ENCODE measurements at regions not wholly inside any gene's neighbourhood (a gene's known extent, or its start where the extent isn't known, plus 50 kb on each side); places are given as distances from the start of the nearest gene placed in this dataset.
"Not testable (repeated sequence)": the region's sequence is repeated elsewhere in the genome, so short reads cannot be mapped to it uniquely, and the experiment has no call there.

- no peaks in the 10 kb centered on the region for H3K9me1 ChIP-seq (replicated peaks; ENCODE audit: control insufficient read depth, extremely low read depth, insufficient read depth, low read length)
- no peaks in the 10 kb centered on the region for H3K36me3 ChIP-seq (ENCODE audit: control insufficient read depth in 2 of 2, extremely low read depth in 1 of 2, insufficient read depth in 2 of 2, low read length in 2 of 2)
- no peak overlapping the region for H3K27ac ChIP-seq (ENCODE audit: insufficient read depth, low read depth, low read length)
- H3K27me3 ChIP-seq (ENCODE audit: control insufficient read depth in 2 of 2, insufficient read depth in 2 of 2, low read length in 2 of 2): no peaks in the 10 kb centered on the region
- ChIA-PET POLR2A (no interaction called here), CTCF (no interaction called here)
- H3K9ac ChIP-seq (replicated peaks; ENCODE audit: extremely low read depth, insufficient read depth, low read length): no peak overlapping the region
- no peak for DNase-seq (ENCODE audit: low read depth, low spot score)
- no peak overlapping the region for H3K4me2 ChIP-seq (ENCODE audit: insufficient read depth, low read length)
- TF ChIP-seq MAX (IDR thresholded peaks at IDR 0.05; ENCODE audit: insufficient read depth, insufficient read length): no peak
- TF ChIP-seq POLR2AphosphoS5 (IDR thresholded peaks at IDR 0.05; ENCODE audit: insufficient read depth, low read depth, low read length): no peak
- no peak for TF ChIP-seq CTCF (IDR thresholded peaks at IDR 0.05; ENCODE audit: extremely low read depth in 1 of 2, insufficient read depth in 1 of 2, low read depth in 1 of 2, low read length in 2 of 2)
- TF ChIP-seq MYC (IDR thresholded peaks at IDR 0.05; ENCODE audit: low read depth, low read length): no peak
- TF ChIP-seq GATA2 (IDR thresholded peaks at IDR 0.05; ENCODE audit: insufficient read depth, insufficient read length, low read depth, low read length): no peak
- no peak for TF ChIP-seq POLR2A (IDR thresholded peaks at IDR 0.05; ENCODE audit: low read depth, low read length)
- TF ChIP-seq FOS (IDR thresholded peaks at IDR 0.05; ENCODE audit: borderline replicate concordance, insufficient read depth, low read length): no peak
- TF ChIP-seq EZH2 (IDR thresholded peaks at IDR 0.05; ENCODE audit: borderline replicate concordance, low read depth, low read length, severe bottlenecking): no peak
- no peak for TF ChIP-seq JUN (IDR thresholded peaks at IDR 0.05; ENCODE audit: borderline replicate concordance, insufficient read depth, insufficient read length, low read depth)
- H3K4me1 ChIP-seq (ENCODE audit: control insufficient read depth, extremely low read depth, insufficient read depth, low read length): no peaks in the 10 kb centered on the region
- intact Hi-C loops (cut with micrococcal nuclease): no loop called here
- no peak overlapping the region for H3K4me3 ChIP-seq (replicated peaks in 1 of 3; ENCODE audit: insufficient read depth in 1 of 3, low read depth in 1 of 3, low read length in 3 of 3)
- BruUV-seq (replicated peaks): no TSS peak
- H3K9me3 ChIP-seq (replicated peaks; ENCODE audit: control insufficient read depth, insufficient read depth, low read length): no peaks in the 10 kb centered on the region
- no peak for FAIRE-seq
- H4K20me1 ChIP-seq (replicated peaks; ENCODE audit: control insufficient read depth, extremely low read depth, insufficient read depth, low read length): no peaks in the 10 kb centered on the region
- no peak overlapping the region for H2AFZ ChIP-seq (ENCODE audit: low read depth, low read length)
- H3K79me2 ChIP-seq (ENCODE audit: control insufficient read depth, insufficient read depth, low read length): no peaks in the 10 kb centered on the region
- dilution Hi-C loops (cut with MboI; ENCODE audit: extremely low pct_ligation_motif_present, low sequenced_read_pairs): no loop called here
Observed at GRCh38 chrX:3532581-3533085, 180.8 kb downstream of the PRKX start.

- not testable (repeated sequence) for FAIRE-seq
Observed at GRCh38 chrX:3531435-3531834, 182.0 kb downstream of the PRKX start.

More at GRCh38 chrX:3531435-3531834, 182.0 kb downstream of the PRKX start:
- POLR2A ChIA-PET; H3K4me1 ChIP-seq (ENCODE audit: control insufficient read depth, extremely low read depth, insufficient read depth, low read length); H3K4me3 ChIP-seq (replicated peaks in 1 of 3; ENCODE audit: insufficient read depth in 1 of 3, low read depth in 1 of 3, low read length in 3 of 3); BruUV-seq (replicated peaks); H3K79me2 ChIP-seq (ENCODE audit: control insufficient read depth, insufficient read depth, low read length); H3K9me1 ChIP-seq (replicated peaks; ENCODE audit: control insufficient read depth, extremely low read depth, insufficient read depth, low read length); intact Hi-C loops (cut with micrococcal nuclease); H3K9ac ChIP-seq (replicated peaks; ENCODE audit: extremely low read depth, insufficient read depth, low read length); CTCF ChIA-PET; H3K27ac ChIP-seq (ENCODE audit: insufficient read depth, low read depth, low read length); H4K20me1 ChIP-seq (replicated peaks; ENCODE audit: control insufficient read depth, extremely low read depth, insufficient read depth, low read length); H2AFZ ChIP-seq (ENCODE audit: low read depth, low read length); dilution Hi-C loops (cut with MboI; ENCODE audit: extremely low pct_ligation_motif_present, low sequenced_read_pairs); H3K27me3 ChIP-seq (ENCODE audit: control insufficient read depth in 2 of 2, insufficient read depth in 2 of 2, low read length in 2 of 2); H3K9me3 ChIP-seq (replicated peaks; ENCODE audit: control insufficient read depth, insufficient read depth, low read length); H3K4me2 ChIP-seq (ENCODE audit: insufficient read depth, low read length); H3K36me3 ChIP-seq (ENCODE audit: control insufficient read depth in 2 of 2, extremely low read depth in 1 of 2, insufficient read depth in 2 of 2, low read length in 2 of 2); DNase-seq (ENCODE audit: low read depth, low spot score): not testable (repeated sequence)
